K562 (cell line): ENCODE measurements at regions not wholly inside any gene's neighbourhood (a gene's known extent, or its start where the extent isn't known, plus 50 kb on each side); places are given as distances from the start of the nearest gene placed in this dataset.
A peak's percentile ranks its signal among the peaks of the same experiment; 100 is the strongest.

Experiments used
- BRD4 ChIP-seq: fragments of 200-600 bp; sonication (generic); IDR thresholded peaks from 2 replicates; pipeline ENCODE4 v1.6.1; 2017; ENCODE audit warnings: inconsistent platforms
- ETV6 ChIP-seq, 3 experiments: fragments of 150-350 bp in 1 of 3; sonication (generic) in 1 of 3; formaldehyde crosslinking in 1 of 3; IDR thresholded peaks; 2 replicates each; pipeline versions ENCODE4 v1.6.1 to v1.8.0; 2014 to 2022; ENCODE audit warnings: borderline replicate concordance in 2 of 3, low read depth in 2 of 3, antibody characterized with exemption in 1 of 3, low read length in 1 of 3, mild to moderate bottlenecking in 1 of 3, missing genetic modification reagents in 1 of 3
- FOS ChIP-seq: IDR thresholded peaks from 3 replicates; pipeline ENCODE4 v1.6.1; 2011; ENCODE audit not compliant: insufficient read length; ENCODE audit errors: extremely low read depth
- L3MBTL2 ChIP-seq: fragments of 450-650 bp; IDR thresholded peaks from 2 replicates; pipeline ENCODE4 v1.6.1; 2016; ENCODE audit warnings: mild to moderate bottlenecking, moderate library complexity
- TEAD4 ChIP-seq, 2 experiments: sonication (generic) in 1 of 2; formaldehyde crosslinking in 1 of 2; IDR thresholded peaks; 2 replicates each; pipeline versions ENCODE4 v1.6.1 to v1.8.0; 2012 to 2022; ENCODE audit warnings: borderline replicate concordance in 1 of 2, inconsistent platforms in 1 of 2, low read length in 1 of 2, mild to moderate bottlenecking in 1 of 2, missing genetic modification reagents in 1 of 2
- XRCC3 ChIP-seq: fragments of 450-650 bp; IDR thresholded peaks from 2 replicates; pipeline ENCODE4 v1.6.1; 2017; ENCODE audit warnings: mild to moderate bottlenecking, moderate library complexity
- ZKSCAN1 ChIP-seq: fragments of 150-350 bp; IDR thresholded peaks from 2 replicates; pipeline ENCODE4 v1.6.1; 2016; ENCODE audit warnings: low read depth, low read length
- ZNF696 ChIP-seq: fragments of 250-450 bp; sonication (Bioruptor Pico); conservative IDR thresholded peaks from 2 replicates; pipeline ENCODE4 v1.4.0; 2020; ENCODE audit warnings: mild to moderate bottlenecking, moderate library complexity
- TF ChIP-seq, protein P1 (sequence below): fragments of 250-450 bp; sonication (Bioruptor Pico); IDR thresholded peaks from 2 replicates; pipeline ENCODE4 v1.8.0; 2021; ENCODE audit warnings: moderate library complexity, mild to moderate bottlenecking, inconsistent platforms
- TF ChIP-seq, protein P2 (sequence below), 3 experiments: IDR thresholded peaks in 2 of 3; conservative IDR thresholded peaks in 1 of 3; 2 replicates each; pipeline ENCODE4 v1.5.1; 2011 to 2012; ENCODE audit warnings: low read length in 3 of 3, mild to moderate bottlenecking in 3 of 3, control low read depth in 2 of 3, improper control_type of control experiment in 1 of 3, inconsistent platforms in 1 of 3, low read depth in 1 of 3, mixed read lengths in 1 of 3, moderate library complexity in 1 of 3; ENCODE audit not compliant: insufficient read depth in 2 of 3

GRCh38 chr2:209097168-209097567, 326.7 kb upstream of the MAP2 start:
- TF ChIP-seq TEAD4 (IDR thresholded peaks at IDR 0.05; ENCODE audit: low read length) (no peak), TEAD4 (CRISPR knock-in tag; IDR thresholded peaks at IDR 0.05; ENCODE audit: borderline replicate concordance) (no peak), FOS (no peak), BRD4 (no peak), XRCC3 (no peak), L3MBTL2 (no peak), ZNF696 (CRISPR knock-in tag) (no peak), ETV6 (IDR thresholded peaks at IDR 0.05; ENCODE audit: borderline replicate concordance in 1 of 2, low read depth in 2 of 2, low read length in 1 of 2) (no peak), ETV6 (CRISPR knock-in tag; IDR thresholded peaks at IDR 0.05; ENCODE audit: borderline replicate concordance) (no peak), ZKSCAN1 (no peak)
- TF ChIP-seq, protein P1, sequence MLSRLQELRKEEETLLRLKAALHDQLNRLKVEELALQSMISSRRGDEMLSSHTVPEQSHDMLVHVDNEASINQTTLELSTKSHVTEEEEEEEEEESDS: no peak
- TF ChIP-seq, protein P2, sequence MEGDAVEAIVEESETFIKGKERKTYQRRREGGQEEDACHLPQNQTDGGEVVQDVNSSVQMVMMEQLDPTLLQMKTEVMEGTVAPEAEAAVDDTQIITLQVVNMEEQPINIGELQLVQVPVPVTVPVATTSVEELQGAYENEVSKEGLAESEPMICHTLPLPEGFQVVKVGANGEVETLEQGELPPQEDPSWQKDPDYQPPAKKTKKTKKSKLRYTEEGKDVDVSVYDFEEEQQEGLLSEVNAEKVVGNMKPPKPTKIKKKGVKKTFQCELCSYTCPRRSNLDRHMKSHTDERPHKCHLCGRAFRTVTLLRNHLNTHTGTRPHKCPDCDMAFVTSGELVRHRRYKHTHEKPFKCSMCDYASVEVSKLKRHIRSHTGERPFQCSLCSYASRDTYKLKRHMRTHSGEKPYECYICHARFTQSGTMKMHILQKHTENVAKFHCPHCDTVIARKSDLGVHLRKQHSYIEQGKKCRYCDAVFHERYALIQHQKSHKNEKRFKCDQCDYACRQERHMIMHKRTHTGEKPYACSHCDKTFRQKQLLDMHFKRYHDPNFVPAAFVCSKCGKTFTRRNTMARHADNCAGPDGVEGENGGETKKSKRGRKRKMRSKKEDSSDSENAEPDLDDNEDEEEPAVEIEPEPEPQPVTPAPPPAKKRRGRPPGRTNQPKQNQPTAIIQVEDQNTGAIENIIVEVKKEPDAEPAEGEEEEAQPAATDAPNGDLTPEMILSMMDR (IDR thresholded peaks at IDR 0.05 in 2 of 3, conservative IDR thresholded peaks at IDR 0.05 in 1 of 3; ENCODE audit: insufficient read depth in 2 of 3, low read depth in 1 of 3, low read length in 3 of 3): 0 out of 6 replicates have a peak, but pooled peaks of 1 of the 3 experiments have one; percentile 3
